ENCODE measurements at regions not wholly inside any gene's neighbourhood (a gene's known extent, or its start where the extent isn't known, plus 50 kb on each side); places are given as distances from the start of the nearest gene placed in this dataset.
A peak's percentile ranks its signal among the peaks of the same experiment; 100 is the strongest.
"Not testable (repeated sequence)": the region's sequence is repeated elsewhere in the genome, so short reads cannot be mapped to it uniquely, and the experiment has no call there.

GRCh38 chr12:125772403-125772802 is 707.2 kb downstream of the AACS start:
- DNase-seq (ENCODE audit: low read depth, low spot score), result no peak

GRCh38 chr12:125773033-125773640 is 707.9 kb downstream of the AACS start:
- no peak for DNase-seq (ENCODE audit: low read depth, low spot score)

GRCh38 chr12:125775507-125775906 is 710.3 kb downstream of the AACS start:
- DNase-seq (ENCODE audit: low read depth, low spot score), result no peak

- no peak for DNase-seq (ENCODE audit: low read depth, low spot score)
Measured at GRCh38 chr12:125776212-125776611, 711.0 kb downstream of the AACS start.

GRCh38 chr12:125786143-125786542 is 720.9 kb downstream of the AACS start:
- peak; percentile 3 for DNase-seq (ENCODE audit: low read depth, low spot score)

- peak; percentile 88 for DNase-seq (ENCODE audit: low read depth, low spot score)
Measured at GRCh38 chr12:125794401-125794800, 729.2 kb downstream of the AACS start.

- DNase-seq (ENCODE audit: low read depth, low spot score), result peak; percentile 70
Measured at GRCh38 chr12:125797421-125798175, 732.4 kb downstream of the AACS start.

- DNase-seq (ENCODE audit: low read depth, low spot score), result no peak
Measured at GRCh38 chr12:125804660-125805059, 739.4 kb downstream of the AACS start.

- peak; percentile 31 for DNase-seq (ENCODE audit: low read depth, low spot score)
Measured at GRCh38 chr12:125824276-125824675, 759.0 kb downstream of the AACS start.

GRCh38 chr12:125835852-125836251 is 770.6 kb downstream of the AACS start:
- DNase-seq (ENCODE audit: low read depth, low spot score), result no peak

- DNase-seq (ENCODE audit: low read depth, low spot score), result no peak
Measured at GRCh38 chr12:125836647-125837046, 771.4 kb downstream of the AACS start.

GRCh38 chr12:125841332-125841731 is 776.1 kb downstream of the AACS start:
- DNase-seq (ENCODE audit: low read depth, low spot score), result no peak

- DNase-seq (ENCODE audit: low read depth, low spot score), result no peak
Measured at GRCh38 chr12:125852116-125852515, 786.9 kb downstream of the AACS start.

GRCh38 chr12:125852679-125853078 is 787.4 kb downstream of the AACS start:
- no peak for DNase-seq (ENCODE audit: low read depth, low spot score)

GRCh38 chr12:125853670-125854069 is 788.4 kb downstream of the AACS start:
- DNase-seq (ENCODE audit: low read depth, low spot score), result no peak

GRCh38 chr12:125856366-125856765 is 791.1 kb downstream of the AACS start:
- no peak for DNase-seq (ENCODE audit: low read depth, low spot score)

- DNase-seq (ENCODE audit: low read depth, low spot score), result no peak
Measured at GRCh38 chr12:125856896-125857295, 791.7 kb downstream of the AACS start.

- no peak for DNase-seq (ENCODE audit: low read depth, low spot score)
Measured at GRCh38 chr12:125860672-125861288, 795.5 kb downstream of the AACS start.

GRCh38 chr12:125861299-125862281 is 796.4 kb downstream of the AACS start:
- DNase-seq (ENCODE audit: low read depth, low spot score), result peak; percentile 4

- DNase-seq (ENCODE audit: low read depth, low spot score), result not testable (repeated sequence)
Measured at GRCh38 chr12:125865236-125865635, 800.0 kb downstream of the AACS start.

- DNase-seq (ENCODE audit: low read depth, low spot score), result no peak
Measured at GRCh38 chr12:125871811-125872594, 806.8 kb downstream of the AACS start.
